ENCODE measurements at regions not wholly inside any gene's neighbourhood (a gene's known extent, or its start where the extent isn't known, plus 50 kb on each side); places are given as distances from the start of the nearest gene placed in this dataset.
"Not testable (repeated sequence)": the region's sequence is repeated elsewhere in the genome, so short reads cannot be mapped to it uniquely, and the experiment has no call there.

DNA sequence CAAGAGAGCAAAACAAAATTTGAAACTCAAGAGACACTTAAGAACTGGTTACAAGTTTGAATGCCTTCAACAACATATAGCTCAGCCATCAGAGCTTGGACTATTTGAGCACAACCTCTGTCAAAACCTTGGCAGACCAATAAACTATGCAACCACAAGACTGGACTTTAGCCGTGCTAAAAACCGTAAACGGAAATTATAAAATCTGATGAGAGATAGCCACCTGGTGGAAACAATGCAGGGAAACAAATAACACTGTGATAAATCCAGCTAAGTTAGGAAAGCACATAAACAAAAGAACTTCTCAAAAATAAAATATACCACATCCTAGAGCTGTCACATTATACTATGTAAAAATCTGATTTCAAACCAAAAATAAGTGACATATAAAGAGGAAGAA is 1074.2 kb upstream of the NOVA1 start:
- no peak overlapping the region for H3K4me3 ChIP-seq
- H4K20me1 ChIP-seq: no peaks in the 10 kb centered on the region
- no peaks in the 10 kb centered on the region for H3K9me3 ChIP-seq (replicated peaks in 1 of 11)
- H3K4me2 ChIP-seq: no peak overlapping the region
- no peak overlapping the region for H3K27ac ChIP-seq
- H3K9ac ChIP-seq: no peak overlapping the region
- H3K36me3 ChIP-seq: no peaks in the 10 kb centered on the region
- H3K27me3 ChIP-seq: no peaks in the 10 kb centered on the region
- TF ChIP-seq Cebpa-rat (IDR thresholded peaks at IDR 0.05): no peak
- H3K4me1 ChIP-seq: no peaks in the 10 kb centered on the region

GRCh38 chr14:27672811-27673737 is 1075.2 kb upstream of the NOVA1 start:
- H3K4me3 ChIP-seq; H4K20me1 ChIP-seq; H3K27me3 ChIP-seq; H3K27ac ChIP-seq; H3K36me3 ChIP-seq; H3K9ac ChIP-seq; H3K4me2 ChIP-seq; H3K4me1 ChIP-seq; H3K9me3 ChIP-seq (replicated peaks in 1 of 11): not testable (repeated sequence)

DNA sequence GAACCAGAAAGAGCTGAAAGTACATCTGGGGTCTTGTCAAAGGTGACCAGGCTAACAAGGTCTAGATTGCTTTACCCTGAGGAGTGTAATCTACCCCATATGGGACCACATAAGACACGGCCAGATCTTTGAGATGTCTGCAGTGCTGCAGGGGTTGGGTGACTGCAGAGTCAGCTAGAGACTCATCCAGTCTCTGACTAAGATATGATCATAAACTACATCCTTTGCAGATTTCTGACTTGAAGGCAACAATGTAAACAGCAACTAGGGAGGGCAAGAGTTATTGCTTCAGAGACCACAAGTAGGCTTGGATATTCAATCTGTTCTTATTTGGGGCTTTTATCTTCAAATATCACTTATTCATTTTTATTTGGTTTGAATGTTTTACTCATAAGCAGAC is 1080.5 kb upstream of the FOXG1 start:
- H3K9ac ChIP-seq: no peak overlapping the region
- no peaks in the 10 kb centered on the region for H3K36me3 ChIP-seq
- no peaks in the 10 kb centered on the region for H3K27me3 ChIP-seq
- no peaks in the 10 kb centered on the region for H4K20me1 ChIP-seq
- H3K9me3 ChIP-seq (replicated peaks in 1 of 11): no peaks in the 10 kb centered on the region
- no peak overlapping the region for H3K4me3 ChIP-seq
- H3K4me2 ChIP-seq: no peak overlapping the region
- TF ChIP-seq Cebpa-rat (IDR thresholded peaks at IDR 0.05): no peak
- H3K4me1 ChIP-seq: no peaks in the 10 kb centered on the region
- no peak overlapping the region for H3K27ac ChIP-seq

- H3K27ac ChIP-seq: no peak overlapping the region
- H3K9ac ChIP-seq: no peak overlapping the region
- H4K20me1 ChIP-seq: no peaks in the 10 kb centered on the region
- no peaks in the 10 kb centered on the region for H3K9me3 ChIP-seq (replicated peaks in 1 of 11)
- H3K27me3 ChIP-seq: no peaks in the 10 kb centered on the region
- no peak for TF ChIP-seq Cebpa-rat (IDR thresholded peaks at IDR 0.05)
- no peaks in the 10 kb centered on the region for H3K4me1 ChIP-seq
- H3K4me2 ChIP-seq: no peak overlapping the region
- H3K4me3 ChIP-seq: no peak overlapping the region
- H3K36me3 ChIP-seq: no peaks in the 10 kb centered on the region
Measured at GRCh38 chr14:27688841-27689444, 1077.6 kb upstream of the FOXG1 start.

GRCh38 chr14:27712364-27712763 is 1054.2 kb upstream of the FOXG1 start:
- Histone ChIP-seq H4K20me1 (no peaks in the 10 kb centered on the region), H3K27ac (no peak overlapping the region), H3K9me3 (replicated peaks in 1 of 11) (peaks cover 28 to 42% (median 34%) of the 10 kb centered on the region in 11 experiments), H3K27me3 (no peaks in the 10 kb centered on the region), H3K4me3 (no peak overlapping the region), H3K36me3 (peaks cover 0 to 5% (median 0%) of the 10 kb centered on the region in 11 experiments; a peak in 2 of 22 replicates), H3K9ac (no peak overlapping the region), H3K4me2 (no peak overlapping the region), H3K4me1 (no peaks in the 10 kb centered on the region)
- TF ChIP-seq Cebpa-rat (IDR thresholded peaks at IDR 0.05): no peak

GRCh38 chr14:27715561-27715960 is 1051.0 kb upstream of the FOXG1 start:
- no peaks in the 10 kb centered on the region for H3K27me3 ChIP-seq
- H4K20me1 ChIP-seq: no peaks in the 10 kb centered on the region
- no peak overlapping the region for H3K27ac ChIP-seq
- no peaks in the 10 kb centered on the region for H3K4me1 ChIP-seq
- H3K36me3 ChIP-seq: peaks cover 0 to 5% (median 0%) of the 10 kb centered on the region in 11 experiments; a peak in 2 of 22 replicates
- no peak overlapping the region for H3K9ac ChIP-seq
- no peak overlapping the region for H3K4me3 ChIP-seq
- no peak overlapping the region for H3K4me2 ChIP-seq
- no peak for TF ChIP-seq Cebpa-rat (IDR thresholded peaks at IDR 0.05)
- H3K9me3 ChIP-seq (replicated peaks in 1 of 11): peaks cover 27 to 36% (median 30%) of the 10 kb centered on the region in 11 experiments

DNA sequence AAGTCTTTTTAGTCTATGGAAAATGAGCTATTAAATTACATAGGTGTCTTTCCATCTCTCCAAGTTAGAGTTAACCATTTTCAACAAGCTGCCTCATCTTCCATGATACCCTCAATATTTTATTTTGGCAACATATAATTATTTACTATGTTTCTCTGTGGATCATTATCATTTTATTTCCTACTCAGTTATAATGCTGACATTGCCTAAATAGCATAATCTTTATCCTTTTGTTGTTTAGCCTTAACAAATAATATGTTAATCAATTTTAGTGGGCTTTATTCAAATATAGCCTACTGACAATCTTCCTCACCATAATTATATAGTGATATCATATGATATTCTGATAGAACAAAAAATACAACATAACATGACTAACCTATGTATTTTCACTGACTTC is 1044.8 kb upstream of the FOXG1 start:
- H3K27me3 ChIP-seq: no peaks in the 10 kb centered on the region
- H3K9ac ChIP-seq: no peak overlapping the region
- H3K4me2 ChIP-seq: no peak overlapping the region
- no peaks in the 10 kb centered on the region for H3K36me3 ChIP-seq
- no peaks in the 10 kb centered on the region for H3K4me1 ChIP-seq
- H3K4me3 ChIP-seq: no peak overlapping the region
- no peaks in the 10 kb centered on the region for H4K20me1 ChIP-seq
- no peak overlapping the region for H3K27ac ChIP-seq
- no peak for TF ChIP-seq Cebpa-rat (IDR thresholded peaks at IDR 0.05)
- peaks cover 2 to 10% (median 7%) of the 10 kb centered on the region in 11 experiments for H3K9me3 ChIP-seq (replicated peaks in 1 of 11)

GRCh38 chr14:27725482-27725881 is 1041.1 kb upstream of the FOXG1 start:
- Histone ChIP-seq H3K36me3 (no peaks in the 10 kb centered on the region), H3K9ac (no peak overlapping the region), H3K4me3 (no peak overlapping the region), H3K27ac (no peak overlapping the region), H3K9me3 (replicated peaks in 1 of 11) (no peaks in the 10 kb centered on the region), H3K27me3 (no peaks in the 10 kb centered on the region), H3K4me2 (no peak overlapping the region), H4K20me1 (no peaks in the 10 kb centered on the region), H3K4me1 (no peaks in the 10 kb centered on the region)
- no peak for TF ChIP-seq Cebpa-rat (IDR thresholded peaks at IDR 0.05)

GRCh38 chr14:27727251-27727770 is 1039.3 kb upstream of the FOXG1 start:
- Histone ChIP-seq H3K9ac (no peak overlapping the region), H3K4me1 (no peaks in the 10 kb centered on the region), H3K4me2 (no peak overlapping the region), H3K27ac (no peak overlapping the region), H3K9me3 (replicated peaks in 1 of 11) (no peaks in the 10 kb centered on the region), H3K4me3 (no peak overlapping the region), H4K20me1 (no peaks in the 10 kb centered on the region), H3K36me3 (no peaks in the 10 kb centered on the region), H3K27me3 (no peaks in the 10 kb centered on the region)
- TF ChIP-seq Cebpa-rat (IDR thresholded peaks at IDR 0.05): no peak

- no peaks in the 10 kb centered on the region for H3K27me3 ChIP-seq
- H3K27ac ChIP-seq: no peak overlapping the region
- H3K4me2 ChIP-seq: no peak overlapping the region
- H4K20me1 ChIP-seq: no peaks in the 10 kb centered on the region
- H3K9me3 ChIP-seq (replicated peaks in 1 of 11): no peaks in the 10 kb centered on the region
- H3K36me3 ChIP-seq: no peaks in the 10 kb centered on the region
- H3K4me1 ChIP-seq: no peaks in the 10 kb centered on the region
- H3K4me3 ChIP-seq: no peak overlapping the region
- no peak overlapping the region for H3K9ac ChIP-seq
- TF ChIP-seq Cebpa-rat (IDR thresholded peaks at IDR 0.05): no peak
Measured at GRCh38 chr14:27730204-27730603, 1036.4 kb upstream of the FOXG1 start.
